ENCODE measurements at regions not wholly inside any gene's neighbourhood (a gene's known extent, or its start where the extent isn't known, plus 50 kb on each side); places are given as distances from the start of the nearest gene placed in this dataset.
"Not testable (repeated sequence)": the region's sequence is repeated elsewhere in the genome, so short reads cannot be mapped to it uniquely, and the experiment has no call there.

- no peaks in the 10 kb centered on the region for H3K36me3 ChIP-seq (ENCODE audit: control insufficient read depth, insufficient read depth, low read length)
- no peak overlapping the region for H3K4me3 ChIP-seq (ENCODE audit: low read depth, low read length)
- no peaks in the 10 kb centered on the region for H3K4me1 ChIP-seq (ENCODE audit: control insufficient read depth, insufficient read depth, low read length)
- no peaks in the 10 kb centered on the region for H3K27me3 ChIP-seq (ENCODE audit: control insufficient read depth, insufficient read depth, low read length)
- peaks cover 10% of the 10 kb centered on the region; the same call in 1 of the 2 replicates for H3K9me3 ChIP-seq (ENCODE audit: control insufficient read depth, insufficient read depth, low read length)
- H3K27ac ChIP-seq (ENCODE audit: low read depth, low read length), result no peak overlapping the region
- H3K9ac ChIP-seq (ENCODE audit: low read depth, low read length), result no peak overlapping the region
Observed at GRCh38 chrX:39492497-39493162, 605.1 kb downstream of the BCOR start.

- H3K27ac ChIP-seq (ENCODE audit: low read depth, low read length), result no peak overlapping the region
Observed at GRCh38 chrX:39493168-39493567, 604.6 kb downstream of the BCOR start.

GRCh38 chrX:39497117-39497516 lies 600.6 kb downstream of the BCOR start:
- H3K9ac ChIP-seq (ENCODE audit: low read depth, low read length); H3K9me3 ChIP-seq (ENCODE audit: control insufficient read depth, insufficient read depth, low read length); H3K4me1 ChIP-seq (ENCODE audit: control insufficient read depth, insufficient read depth, low read length); H3K4me3 ChIP-seq (ENCODE audit: low read depth, low read length); H3K36me3 ChIP-seq (ENCODE audit: control insufficient read depth, insufficient read depth, low read length); H3K27me3 ChIP-seq (ENCODE audit: control insufficient read depth, insufficient read depth, low read length); H3K27ac ChIP-seq (ENCODE audit: low read depth, low read length): not testable (repeated sequence)

More at GRCh38 chrX:39493168-39493567, 604.6 kb downstream of the BCOR start:
- no peaks in the 10 kb centered on the region for H3K4me1 ChIP-seq (ENCODE audit: control insufficient read depth, insufficient read depth, low read length)
- no peak overlapping the region for H3K4me3 ChIP-seq (ENCODE audit: low read depth, low read length)
- no peaks in the 10 kb centered on the region for H3K36me3 ChIP-seq (ENCODE audit: control insufficient read depth, insufficient read depth, low read length)
- H3K9me3 ChIP-seq (ENCODE audit: control insufficient read depth, insufficient read depth, low read length), result peaks cover 10% of the 10 kb centered on the region; the same call in 1 of the 2 replicates
- no peak overlapping the region for H3K9ac ChIP-seq (ENCODE audit: low read depth, low read length)
- H3K27me3 ChIP-seq (ENCODE audit: control insufficient read depth, insufficient read depth, low read length), result no peaks in the 10 kb centered on the region

- Histone ChIP-seq H3K27me3 (ENCODE audit: control insufficient read depth, insufficient read depth, low read length) (no peaks in the 10 kb centered on the region), H3K4me1 (ENCODE audit: control insufficient read depth, insufficient read depth, low read length) (no peaks in the 10 kb centered on the region), H3K36me3 (ENCODE audit: control insufficient read depth, insufficient read depth, low read length) (no peaks in the 10 kb centered on the region), H3K9ac (ENCODE audit: low read depth, low read length) (no peak overlapping the region), H3K27ac (ENCODE audit: low read depth, low read length) (no peak overlapping the region), H3K4me3 (ENCODE audit: low read depth, low read length) (no peak overlapping the region), H3K9me3 (ENCODE audit: control insufficient read depth, insufficient read depth, low read length) (peaks cover 6% of the 10 kb centered on the region; the same call in 1 of the 2 replicates)
Observed at GRCh38 chrX:39497702-39498265, 600.0 kb downstream of the BCOR start.

- Histone ChIP-seq H3K4me3 (ENCODE audit: low read depth, low read length) (no peak overlapping the region), H3K9ac (ENCODE audit: low read depth, low read length) (no peak overlapping the region), H3K27ac (ENCODE audit: low read depth, low read length) (no peak overlapping the region), H3K27me3 (ENCODE audit: control insufficient read depth, insufficient read depth, low read length) (no peaks in the 10 kb centered on the region), H3K36me3 (ENCODE audit: control insufficient read depth, insufficient read depth, low read length) (no peaks in the 10 kb centered on the region), H3K4me1 (ENCODE audit: control insufficient read depth, insufficient read depth, low read length) (no peaks in the 10 kb centered on the region), H3K9me3 (ENCODE audit: control insufficient read depth, insufficient read depth, low read length) (peaks cover 8% of the 10 kb centered on the region; the same call in 1 of the 2 replicates)
Observed at GRCh38 chrX:39499996-39500395, 597.8 kb downstream of the BCOR start.

GRCh38 chrX:39501822-39502221 lies 595.9 kb downstream of the BCOR start:
- Histone ChIP-seq H3K9ac (ENCODE audit: low read depth, low read length) (no peak overlapping the region), H3K27me3 (ENCODE audit: control insufficient read depth, insufficient read depth, low read length) (no peaks in the 10 kb centered on the region), H3K36me3 (ENCODE audit: control insufficient read depth, insufficient read depth, low read length) (no peaks in the 10 kb centered on the region), H3K4me3 (ENCODE audit: low read depth, low read length) (no peak overlapping the region), H3K4me1 (ENCODE audit: control insufficient read depth, insufficient read depth, low read length) (0 out of 2 replicates have a peak, but pooled peaks cover 2% of the 10 kb centered on the region), H3K27ac (ENCODE audit: low read depth, low read length) (no peak overlapping the region), H3K9me3 (ENCODE audit: control insufficient read depth, insufficient read depth, low read length) (peaks cover 6% of the 10 kb centered on the region; the same call in 1 of the 2 replicates)

- Histone ChIP-seq H3K36me3 (ENCODE audit: control insufficient read depth, insufficient read depth, low read length) (no peaks in the 10 kb centered on the region), H3K4me1 (ENCODE audit: control insufficient read depth, insufficient read depth, low read length) (0 out of 2 replicates have a peak, but pooled peaks cover 3% of the 10 kb centered on the region), H3K9ac (ENCODE audit: low read depth, low read length) (no peak overlapping the region), H3K27ac (ENCODE audit: low read depth, low read length) (no peak overlapping the region), H3K4me3 (ENCODE audit: low read depth, low read length) (no peak overlapping the region), H3K9me3 (ENCODE audit: control insufficient read depth, insufficient read depth, low read length) (peaks cover 4% of the 10 kb centered on the region; the same call in 1 of the 2 replicates), H3K27me3 (ENCODE audit: control insufficient read depth, insufficient read depth, low read length) (no peaks in the 10 kb centered on the region)
Observed at GRCh38 chrX:39502486-39502885, 595.3 kb downstream of the BCOR start.

- no peaks in the 10 kb centered on the region for H3K36me3 ChIP-seq (ENCODE audit: control insufficient read depth, insufficient read depth, low read length)
- H3K27ac ChIP-seq (ENCODE audit: low read depth, low read length), result no peak overlapping the region
- H3K4me3 ChIP-seq (ENCODE audit: low read depth, low read length), result no peak overlapping the region
- 0 out of 2 replicates have a peak, but pooled peaks cover 3% of the 10 kb centered on the region for H3K4me1 ChIP-seq (ENCODE audit: control insufficient read depth, insufficient read depth, low read length)
- H3K27me3 ChIP-seq (ENCODE audit: control insufficient read depth, insufficient read depth, low read length), result no peaks in the 10 kb centered on the region
- H3K9me3 ChIP-seq (ENCODE audit: control insufficient read depth, insufficient read depth, low read length), result peaks cover 13% of the 10 kb centered on the region
- H3K9ac ChIP-seq (ENCODE audit: low read depth, low read length), result no peak overlapping the region
Observed at GRCh38 chrX:39504227-39504626, 593.5 kb downstream of the BCOR start.

GRCh38 chrX:39504850-39505259 lies 592.9 kb downstream of the BCOR start:
- Histone ChIP-seq H3K9me3 (ENCODE audit: control insufficient read depth, insufficient read depth, low read length) (peaks cover 17% of the 10 kb centered on the region), H3K27me3 (ENCODE audit: control insufficient read depth, insufficient read depth, low read length) (no peaks in the 10 kb centered on the region), H3K9ac (ENCODE audit: low read depth, low read length) (no peak overlapping the region), H3K4me1 (ENCODE audit: control insufficient read depth, insufficient read depth, low read length) (0 out of 2 replicates have a peak, but pooled peaks cover 3% of the 10 kb centered on the region), H3K4me3 (ENCODE audit: low read depth, low read length) (no peak overlapping the region), H3K36me3 (ENCODE audit: control insufficient read depth, insufficient read depth, low read length) (no peaks in the 10 kb centered on the region), H3K27ac (ENCODE audit: low read depth, low read length) (no peak overlapping the region)

GRCh38 chrX:39506131-39506530 lies 591.6 kb downstream of the BCOR start:
- H3K9ac ChIP-seq (ENCODE audit: low read depth, low read length), result no peak overlapping the region
- H3K36me3 ChIP-seq (ENCODE audit: control insufficient read depth, insufficient read depth, low read length), result no peaks in the 10 kb centered on the region
- H3K4me3 ChIP-seq (ENCODE audit: low read depth, low read length), result no peak overlapping the region
- H3K27ac ChIP-seq (ENCODE audit: low read depth, low read length), result no peak overlapping the region
- no peaks in the 10 kb centered on the region for H3K27me3 ChIP-seq (ENCODE audit: control insufficient read depth, insufficient read depth, low read length)
- peaks cover 26% of the 10 kb centered on the region for H3K9me3 ChIP-seq (ENCODE audit: control insufficient read depth, insufficient read depth, low read length)
- H3K4me1 ChIP-seq (ENCODE audit: control insufficient read depth, insufficient read depth, low read length), result 0 out of 2 replicates have a peak, but pooled peaks cover 3% of the 10 kb centered on the region

- Histone ChIP-seq H3K27ac (ENCODE audit: low read depth, low read length) (no peak overlapping the region), H3K36me3 (ENCODE audit: control insufficient read depth, insufficient read depth, low read length) (no peaks in the 10 kb centered on the region), H3K9me3 (ENCODE audit: control insufficient read depth, insufficient read depth, low read length) (peaks cover 26% of the 10 kb centered on the region), H3K27me3 (ENCODE audit: control insufficient read depth, insufficient read depth, low read length) (no peaks in the 10 kb centered on the region), H3K4me3 (ENCODE audit: low read depth, low read length) (no peak overlapping the region), H3K9ac (ENCODE audit: low read depth, low read length) (no peak overlapping the region), H3K4me1 (ENCODE audit: control insufficient read depth, insufficient read depth, low read length) (0 out of 2 replicates have a peak, but pooled peaks cover 3% of the 10 kb centered on the region)
Observed at GRCh38 chrX:39507034-39507433, 590.7 kb downstream of the BCOR start.
